ENCODE measurements at regions not wholly inside any gene's neighbourhood (a gene's known extent, or its start where the extent isn't known, plus 50 kb on each side); places are given as distances from the start of the nearest gene placed in this dataset.
"Not testable (repeated sequence)": the region's sequence is repeated elsewhere in the genome, so short reads cannot be mapped to it uniquely, and the experiment has no call there.

GRCh38 chr22:45083659-45084305 lies 74.0 kb upstream of the PHF21B start:
- Histone ChIP-seq H3K36me3 (ENCODE audit: insufficient read depth, low read length) (no peaks in the 10 kb centered on the region), H3K4me1 (ENCODE audit: insufficient read depth, low read length) (no peaks in the 10 kb centered on the region)

DNA sequence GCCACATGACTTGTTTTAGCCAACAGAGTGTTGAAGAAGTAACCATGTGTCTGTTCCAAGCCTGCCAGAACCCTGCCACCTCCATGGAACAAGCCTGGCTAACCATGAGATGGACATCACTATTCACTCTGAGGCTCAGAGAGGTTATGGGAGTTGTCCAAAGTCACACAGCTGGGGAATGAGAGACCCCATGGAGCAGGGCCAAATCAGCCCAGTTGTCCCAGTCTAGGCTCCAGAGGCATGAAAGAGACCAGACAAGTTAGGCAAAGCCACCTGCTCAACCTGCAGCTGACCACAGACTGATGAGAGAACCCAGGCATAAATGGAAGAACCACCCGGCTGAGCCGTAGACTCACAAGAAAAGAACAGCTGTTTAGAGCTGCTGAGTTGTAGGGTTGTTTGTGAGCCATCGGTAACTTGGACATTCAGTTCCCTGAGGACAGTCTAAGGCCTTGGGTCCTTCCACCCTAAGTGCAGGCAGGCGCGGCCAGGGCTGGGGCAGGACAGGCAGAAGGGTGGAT lies 74.7 kb upstream of the PHF21B start:
- no peak overlapping the region for H3K4me3 ChIP-seq (ENCODE audit: low read length)
- no peaks in the 10 kb centered on the region for H3K36me3 ChIP-seq (ENCODE audit: insufficient read depth, low read length)
- no peaks in the 10 kb centered on the region for H3K9me3 ChIP-seq (ENCODE audit: insufficient read depth, low read depth, low read length)
- no peaks in the 10 kb centered on the region for H3K4me1 ChIP-seq (ENCODE audit: insufficient read depth, low read length)
- no peak overlapping the region for H3K27ac ChIP-seq (ENCODE audit: low read depth, low read length)
- no peak overlapping the region for H3K9ac ChIP-seq (ENCODE audit: low read depth, low read length)
- WGBS: 95% methylated on average over 5 of the region's 5 CpGs
- no peaks in the 10 kb centered on the region for H3K27me3 ChIP-seq (ENCODE audit: insufficient read depth, low read length)

More at GRCh38 chr22:45083659-45084305, 74.0 kb upstream of the PHF21B start:
- no peak overlapping the region for H3K4me3 ChIP-seq (ENCODE audit: low read length)
- 91% methylated on average over 6 of the region's 6 CpGs for WGBS
- H3K9ac ChIP-seq (ENCODE audit: low read depth, low read length): no peak overlapping the region
- no peaks in the 10 kb centered on the region for H3K27me3 ChIP-seq (ENCODE audit: insufficient read depth, low read length)
- H3K27ac ChIP-seq (ENCODE audit: low read depth, low read length): no peak overlapping the region
- H3K9me3 ChIP-seq (ENCODE audit: insufficient read depth, low read depth, low read length): no peaks in the 10 kb centered on the region

- H3K9me3 ChIP-seq (ENCODE audit: insufficient read depth, low read depth, low read length): no peaks in the 10 kb centered on the region
- H3K9ac ChIP-seq (ENCODE audit: low read depth, low read length): no peak overlapping the region
- 89% methylated on average over 5 of the region's 5 CpGs for WGBS
- H3K4me1 ChIP-seq (ENCODE audit: insufficient read depth, low read length): 0 out of 2 replicates have a peak, but pooled peaks cover 4% of the 10 kb centered on the region
- no peaks in the 10 kb centered on the region for H3K36me3 ChIP-seq (ENCODE audit: insufficient read depth, low read length)
- no peak overlapping the region for H3K27ac ChIP-seq (ENCODE audit: low read depth, low read length)
- no peaks in the 10 kb centered on the region for H3K27me3 ChIP-seq (ENCODE audit: insufficient read depth, low read length)
- no peak overlapping the region for H3K4me3 ChIP-seq (ENCODE audit: low read length)
Observed at GRCh38 chr22:45087802-45088201, 75.9 kb upstream of the NUP50 start.

GRCh38 chr22:45088576-45088975 lies 75.1 kb upstream of the NUP50 start:
- Histone ChIP-seq H3K27me3 (ENCODE audit: insufficient read depth, low read length) (no peaks in the 10 kb centered on the region), H3K9me3 (ENCODE audit: insufficient read depth, low read depth, low read length) (no peaks in the 10 kb centered on the region), H3K27ac (ENCODE audit: low read depth, low read length) (no peak overlapping the region), H3K36me3 (ENCODE audit: insufficient read depth, low read length) (no peaks in the 10 kb centered on the region), H3K4me1 (ENCODE audit: insufficient read depth, low read length) (0 out of 2 replicates have a peak, but pooled peaks cover 4% of the 10 kb centered on the region), H3K9ac (ENCODE audit: low read depth, low read length) (no peak overlapping the region), H3K4me3 (ENCODE audit: low read length) (no peak overlapping the region)
- 88% methylated on average over 2 of the region's 2 CpGs for WGBS

GRCh38 chr22:45090497-45090910 lies 73.2 kb upstream of the NUP50 start:
- WGBS: 27% methylated on average over 10 of the region's 10 CpGs
- H3K4me1 ChIP-seq (ENCODE audit: insufficient read depth, low read length): peaks cover 4% of the 10 kb centered on the region; the same call in 1 of the 2 replicates
- H3K9ac ChIP-seq (ENCODE audit: low read depth, low read length): no peak overlapping the region
- H3K4me3 ChIP-seq (ENCODE audit: low read length): no peak overlapping the region
- H3K27me3 ChIP-seq (ENCODE audit: insufficient read depth, low read length): peaks cover 2% of the 10 kb centered on the region; the same call in 1 of the 2 replicates
- H3K9me3 ChIP-seq (ENCODE audit: insufficient read depth, low read depth, low read length): no peaks in the 10 kb centered on the region
- no peaks in the 10 kb centered on the region for H3K36me3 ChIP-seq (ENCODE audit: insufficient read depth, low read length)
- H3K27ac ChIP-seq (ENCODE audit: low read depth, low read length): peak overlapping the region; percentile 35; the same call in 1 of the 2 replicates

DNA sequence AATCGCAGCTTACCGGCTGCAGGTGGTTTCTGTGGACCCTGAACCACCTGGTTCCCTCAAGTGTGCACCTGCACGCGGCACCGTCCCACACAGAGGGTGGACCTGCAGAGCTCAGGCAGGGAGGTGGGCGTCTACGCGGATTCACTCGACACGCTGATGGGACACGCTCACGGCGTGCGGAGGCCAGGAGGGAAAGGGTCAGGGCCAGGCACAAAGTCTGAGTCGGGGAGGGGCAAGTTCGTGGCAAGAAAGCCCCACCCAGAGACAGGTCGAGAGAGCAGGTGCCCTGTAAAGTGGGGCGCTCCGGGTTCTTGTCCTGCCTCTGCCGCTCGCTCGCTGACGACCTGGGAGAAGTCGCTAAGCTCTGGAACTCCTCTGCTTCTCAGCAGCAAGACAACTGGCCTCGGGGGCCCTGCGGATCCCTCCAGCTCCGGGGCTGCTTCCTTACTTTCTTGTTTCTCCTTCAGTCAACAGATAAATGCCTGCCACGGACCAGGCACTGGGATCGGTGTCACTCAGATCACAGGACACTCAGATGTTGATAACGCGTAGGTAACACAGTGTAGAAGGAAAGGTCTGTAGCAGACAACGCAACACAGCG lies 72.4 kb upstream of the NUP50 start:
- Histone ChIP-seq H3K9ac (ENCODE audit: low read depth, low read length) (no peak overlapping the region), H3K27me3 (ENCODE audit: insufficient read depth, low read length) (peaks cover 2% of the 10 kb centered on the region; the same call in 1 of the 2 replicates), H3K9me3 (ENCODE audit: insufficient read depth, low read depth, low read length) (no peaks in the 10 kb centered on the region), H3K4me1 (ENCODE audit: insufficient read depth, low read length) (peaks cover 9% of the 10 kb centered on the region; the same call in 1 of the 2 replicates), H3K27ac (ENCODE audit: low read depth, low read length) (no peak overlapping the region), H3K4me3 (ENCODE audit: low read length) (no peak overlapping the region), H3K36me3 (ENCODE audit: insufficient read depth, low read length) (no peaks in the 10 kb centered on the region)
- 88% methylated on average over 33 of the region's 33 CpGs for WGBS

DNA sequence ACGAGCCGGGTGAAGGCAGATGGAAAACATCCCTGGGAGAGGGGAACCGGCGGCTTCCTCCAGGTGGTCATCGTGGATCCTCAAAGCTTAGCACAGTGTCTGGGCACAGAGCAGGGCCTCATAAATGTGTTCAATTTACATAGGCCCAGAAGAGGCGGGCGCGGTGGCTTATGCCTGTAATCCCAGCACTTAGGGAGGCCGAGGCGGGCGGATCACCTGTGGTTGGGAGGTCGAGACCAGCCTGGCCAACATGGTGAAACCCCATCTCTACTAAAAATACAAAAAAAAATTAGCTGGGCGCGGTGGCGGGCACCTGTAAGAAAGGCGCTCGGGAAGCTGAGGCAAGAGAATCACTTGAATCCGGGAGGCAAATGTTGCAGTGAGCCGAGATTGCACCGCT lies 71.8 kb upstream of the NUP50 start:
- WGBS: 93% methylated on average over 19 of the region's 20 CpGs
- not testable (repeated sequence) for H3K9ac ChIP-seq (ENCODE audit: low read depth, low read length); H3K4me1 ChIP-seq (ENCODE audit: insufficient read depth, low read length); H3K36me3 ChIP-seq (ENCODE audit: insufficient read depth, low read length); H3K27me3 ChIP-seq (ENCODE audit: insufficient read depth, low read length); H3K4me3 ChIP-seq (ENCODE audit: low read length); H3K9me3 ChIP-seq (ENCODE audit: insufficient read depth, low read depth, low read length); H3K27ac ChIP-seq (ENCODE audit: low read depth, low read length)

GRCh38 chr22:45092644-45093043 lies 71.1 kb upstream of the NUP50 start:
- no peak overlapping the region for H3K4me3 ChIP-seq (ENCODE audit: low read length)
- WGBS: 91% methylated on average over 4 of the region's 4 CpGs
- H3K27ac ChIP-seq (ENCODE audit: low read depth, low read length): no peak overlapping the region
- H3K4me1 ChIP-seq (ENCODE audit: insufficient read depth, low read length): peaks cover 9% of the 10 kb centered on the region; the same call in 1 of the 2 replicates
- no peaks in the 10 kb centered on the region for H3K9me3 ChIP-seq (ENCODE audit: insufficient read depth, low read depth, low read length)
- H3K36me3 ChIP-seq (ENCODE audit: insufficient read depth, low read length): no peaks in the 10 kb centered on the region
- peaks cover 2% of the 10 kb centered on the region; the same call in 1 of the 2 replicates for H3K27me3 ChIP-seq (ENCODE audit: insufficient read depth, low read length)
- no peak overlapping the region for H3K9ac ChIP-seq (ENCODE audit: low read depth, low read length)

GRCh38 chr22:45093609-45094008 lies 70.1 kb upstream of the NUP50 start:
- no peaks in the 10 kb centered on the region for H3K9me3 ChIP-seq (ENCODE audit: insufficient read depth, low read depth, low read length)
- peaks cover 9% of the 10 kb centered on the region; the same call in 1 of the 2 replicates for H3K4me1 ChIP-seq (ENCODE audit: insufficient read depth, low read length)
- H3K9ac ChIP-seq (ENCODE audit: low read depth, low read length): no peak overlapping the region
- H3K4me3 ChIP-seq (ENCODE audit: low read length): no peak overlapping the region
- H3K27ac ChIP-seq (ENCODE audit: low read depth, low read length): no peak overlapping the region
- no peaks in the 10 kb centered on the region for H3K36me3 ChIP-seq (ENCODE audit: insufficient read depth, low read length)
- H3K27me3 ChIP-seq (ENCODE audit: insufficient read depth, low read length): peaks cover 2% of the 10 kb centered on the region; the same call in 1 of the 2 replicates
- WGBS: 89% methylated on average over 9 of the region's 9 CpGs

DNA sequence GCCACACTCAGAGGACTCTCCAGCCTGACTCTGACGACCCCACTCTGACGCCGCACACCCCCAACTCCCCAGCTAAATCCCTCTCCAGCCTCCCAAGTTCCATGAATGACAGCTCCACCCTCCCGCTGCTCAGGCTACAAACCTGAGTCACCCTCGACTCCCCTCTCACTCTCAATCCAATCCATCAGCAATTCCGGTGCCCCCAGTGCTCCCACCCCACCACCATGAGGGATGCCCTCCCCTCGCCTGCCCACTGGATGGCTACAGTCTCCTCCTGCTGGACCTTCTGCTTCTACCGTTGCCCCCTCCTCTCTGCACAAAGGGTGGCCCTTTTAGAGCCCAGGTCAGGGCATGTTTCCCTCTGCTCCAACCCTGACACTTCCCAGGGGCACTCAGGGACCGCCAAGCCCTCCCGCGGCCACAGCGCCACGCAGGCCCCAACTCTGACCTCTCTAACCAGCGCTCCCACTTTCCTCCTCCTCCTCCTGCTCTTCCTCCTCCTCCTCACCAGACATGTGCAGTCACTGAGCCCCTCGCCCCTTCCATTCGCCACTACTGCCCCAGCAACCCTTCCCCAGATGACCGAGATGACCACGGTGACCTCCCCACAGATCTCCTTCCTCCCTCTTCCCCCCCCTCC lies 69.5 kb upstream of the NUP50 start:
- H3K27me3 ChIP-seq (ENCODE audit: insufficient read depth, low read length): peaks cover 2% of the 10 kb centered on the region; the same call in 1 of the 2 replicates
- no peak overlapping the region for H3K4me3 ChIP-seq (ENCODE audit: low read length)
- H3K27ac ChIP-seq (ENCODE audit: low read depth, low read length): no peak overlapping the region
- WGBS: 89% methylated on average over 18 of the region's 18 CpGs
- no peaks in the 10 kb centered on the region for H3K36me3 ChIP-seq (ENCODE audit: insufficient read depth, low read length)
- H3K9me3 ChIP-seq (ENCODE audit: insufficient read depth, low read depth, low read length): no peaks in the 10 kb centered on the region
- no peak overlapping the region for H3K9ac ChIP-seq (ENCODE audit: low read depth, low read length)
- H3K4me1 ChIP-seq (ENCODE audit: insufficient read depth, low read length): peaks cover 9% of the 10 kb centered on the region; the same call in 1 of the 2 replicates

DNA sequence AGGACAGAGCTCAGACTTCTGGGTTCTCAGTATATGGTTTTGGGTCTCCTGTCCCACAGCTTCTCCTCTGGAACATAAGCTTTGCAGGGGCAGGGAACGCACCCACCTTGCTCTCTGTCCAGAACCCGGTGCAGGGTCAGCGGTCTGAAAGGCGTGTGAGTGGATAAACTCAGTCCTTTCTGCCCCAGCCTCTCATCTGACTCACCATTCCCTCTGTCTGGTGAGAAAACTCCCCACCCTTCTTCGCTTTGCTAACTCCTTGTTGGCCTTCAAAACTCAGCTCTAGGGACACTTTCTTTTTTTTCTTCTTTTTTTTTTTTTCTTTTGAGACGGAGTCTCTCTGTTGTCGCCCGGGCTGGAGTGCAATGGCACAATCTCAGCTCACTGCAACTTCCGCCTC lies 68.9 kb upstream of the NUP50 start:
- H3K4me3 ChIP-seq (ENCODE audit: low read length): no peak overlapping the region
- H3K9ac ChIP-seq (ENCODE audit: low read depth, low read length): no peak overlapping the region
- H3K27me3 ChIP-seq (ENCODE audit: insufficient read depth, low read length): peaks cover 2% of the 10 kb centered on the region; the same call in 1 of the 2 replicates
- H3K27ac ChIP-seq (ENCODE audit: low read depth, low read length): no peak overlapping the region
- no peaks in the 10 kb centered on the region for H3K36me3 ChIP-seq (ENCODE audit: insufficient read depth, low read length)
- no peaks in the 10 kb centered on the region for H3K9me3 ChIP-seq (ENCODE audit: insufficient read depth, low read depth, low read length)
- peaks cover 9% of the 10 kb centered on the region; the same call in 1 of the 2 replicates for H3K4me1 ChIP-seq (ENCODE audit: insufficient read depth, low read length)
- 92% methylated on average over 9 of the region's 9 CpGs for WGBS
